ENCODE measurements at regions not wholly inside any gene's neighbourhood (a gene's known extent, or its start where the extent isn't known, plus 50 kb on each side); places are given as distances from the start of the nearest gene placed in this dataset.
"Not testable (repeated sequence)": the region's sequence is repeated elsewhere in the genome, so short reads cannot be mapped to it uniquely, and the experiment has no call there.

- Mint-ChIP-seq H3K36me3 (no peaks in the 10 kb centered on the region), H3K9me3 (peaks cover 3% of the 10 kb centered on the region), H3K4me1 (no peaks in the 10 kb centered on the region), H3K27ac (no peak overlapping the region), H3K27me3 (no peaks in the 10 kb centered on the region), H3K4me3 (no peak overlapping the region)
- no peak for DNase-seq
- CTCF ChIA-PET, result no interaction called here
Observed at GRCh38 chr19:31470952-31471351, 121.7 kb upstream of the TSHZ3 start.

- CTCF ChIA-PET, result no interaction called here
- Mint-ChIP-seq H3K4me1 (no peaks in the 10 kb centered on the region), H3K4me3 (no peak overlapping the region), H3K27me3 (no peaks in the 10 kb centered on the region), H3K27ac (no peak overlapping the region), H3K36me3 (no peaks in the 10 kb centered on the region), H3K9me3 (peaks cover 1% of the 10 kb centered on the region)
- no peak for DNase-seq
Observed at GRCh38 chr19:31478241-31478640, 129.0 kb upstream of the TSHZ3 start.

- H3K4me1 Mint-ChIP-seq, result no peaks in the 10 kb centered on the region
- CTCF ChIA-PET, result no interaction called here
- no peak for DNase-seq
- peaks cover 7% of the 10 kb centered on the region for H3K9me3 Mint-ChIP-seq
- no peak overlapping the region for H3K4me3 Mint-ChIP-seq
- no peaks in the 10 kb centered on the region for H3K36me3 Mint-ChIP-seq
- H3K27me3 Mint-ChIP-seq, result no peaks in the 10 kb centered on the region
- H3K27ac Mint-ChIP-seq, result no peak overlapping the region
Observed at GRCh38 chr19:31483226-31483857, 134.1 kb upstream of the TSHZ3 start.

DNA sequence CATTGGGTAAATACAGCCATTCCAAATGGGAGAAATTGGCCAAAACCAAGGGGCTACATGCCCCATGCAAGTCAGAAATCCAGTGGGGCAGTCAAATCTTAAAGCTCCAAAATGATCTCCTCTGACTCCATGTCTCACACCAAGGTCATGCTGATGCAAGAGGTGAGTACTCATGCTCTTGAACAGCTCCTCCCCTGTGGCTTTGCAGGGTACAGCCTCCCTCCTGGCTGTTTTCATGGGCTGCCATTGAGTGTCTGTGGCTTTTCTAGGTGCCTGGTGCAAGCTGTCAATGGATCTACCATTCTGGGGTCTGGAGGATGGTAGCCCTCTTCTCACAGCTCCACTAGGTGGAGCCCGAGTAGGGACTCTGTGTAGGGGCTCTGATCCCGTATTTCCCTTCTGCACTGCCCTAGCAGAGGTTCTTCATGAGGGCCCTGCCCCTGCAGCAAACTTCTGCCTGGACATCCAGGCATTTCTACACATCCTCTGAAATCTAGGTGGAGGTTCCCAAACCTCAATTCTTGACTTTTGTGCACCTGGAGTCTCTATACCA is 135.7 kb upstream of the TSHZ3 start:
- H3K27ac Mint-ChIP-seq, H3K27me3 Mint-ChIP-seq, H3K4me1 Mint-ChIP-seq, CTCF ChIA-PET, H3K9me3 Mint-ChIP-seq, H3K4me3 Mint-ChIP-seq, DNase-seq, H3K36me3 Mint-ChIP-seq: not testable (repeated sequence)

DNA sequence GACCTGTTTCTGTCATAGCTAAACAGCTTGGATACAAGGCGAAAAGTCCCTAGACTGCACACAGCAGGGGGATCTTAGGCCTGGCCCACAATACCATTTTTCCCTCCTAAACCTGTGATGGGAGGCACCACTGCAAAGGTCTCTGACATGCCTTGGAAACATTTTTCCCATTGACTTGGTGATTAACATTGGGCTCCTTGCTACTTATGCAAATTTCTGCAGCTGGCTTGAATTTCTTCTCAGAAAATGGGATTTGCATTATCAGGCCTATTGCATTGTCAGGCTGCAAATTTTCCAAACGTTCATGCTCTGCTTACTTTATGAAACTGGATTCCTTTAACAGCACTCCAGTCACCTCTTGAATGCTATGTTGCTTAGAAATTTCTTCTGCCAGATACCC is 136.2 kb upstream of the TSHZ3 start:
- no peak for DNase-seq
- Mint-ChIP-seq H3K9me3 (peaks cover 7% of the 10 kb centered on the region), H3K27ac (no peak overlapping the region), H3K36me3 (no peaks in the 10 kb centered on the region), H3K4me1 (no peaks in the 10 kb centered on the region), H3K27me3 (no peaks in the 10 kb centered on the region), H3K4me3 (no peak overlapping the region)
- CTCF ChIA-PET, result no interaction called here

GRCh38 chr19:31491242-31491641 is 142.0 kb upstream of the TSHZ3 start:
- Mint-ChIP-seq H3K36me3 (no peaks in the 10 kb centered on the region), H3K27ac (no peak overlapping the region), H3K9me3 (no peaks in the 10 kb centered on the region), H3K27me3 (no peaks in the 10 kb centered on the region), H3K4me1 (no peaks in the 10 kb centered on the region), H3K4me3 (no peak overlapping the region)
- no peak for DNase-seq
- CTCF ChIA-PET, result no interaction called here

DNA sequence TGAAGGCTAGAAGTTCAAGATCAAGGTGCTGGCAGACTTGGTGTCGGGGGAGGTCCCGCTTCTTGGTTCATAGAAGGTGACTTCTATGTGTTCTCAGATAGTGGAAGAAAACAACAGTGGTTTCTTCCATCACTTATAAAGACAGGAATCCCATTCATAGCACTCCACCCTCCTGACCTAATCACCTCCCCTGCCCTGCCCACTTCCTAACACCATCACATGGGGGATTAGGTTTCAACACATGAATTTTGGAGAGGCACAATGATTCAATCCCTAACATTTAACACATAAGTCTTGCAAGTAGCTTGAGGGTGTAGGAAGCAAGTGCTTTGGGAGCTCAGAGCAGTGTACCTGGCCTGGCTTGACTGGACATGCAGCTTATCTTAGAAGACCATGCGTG is 142.8 kb upstream of the TSHZ3 start:
- Mint-ChIP-seq H3K4me1 (no peaks in the 10 kb centered on the region), H3K9me3 (no peaks in the 10 kb centered on the region), H3K27me3 (no peaks in the 10 kb centered on the region), H3K4me3 (no peak overlapping the region), H3K36me3 (no peaks in the 10 kb centered on the region), H3K27ac (no peak overlapping the region)
- CTCF ChIA-PET, result interaction anchor here (0.6 kb wide), 1 partner anchor 17 kb away, joined by 3 read pairs; no protein-coding TSS in a partner anchor
- no peak for DNase-seq

DNA sequence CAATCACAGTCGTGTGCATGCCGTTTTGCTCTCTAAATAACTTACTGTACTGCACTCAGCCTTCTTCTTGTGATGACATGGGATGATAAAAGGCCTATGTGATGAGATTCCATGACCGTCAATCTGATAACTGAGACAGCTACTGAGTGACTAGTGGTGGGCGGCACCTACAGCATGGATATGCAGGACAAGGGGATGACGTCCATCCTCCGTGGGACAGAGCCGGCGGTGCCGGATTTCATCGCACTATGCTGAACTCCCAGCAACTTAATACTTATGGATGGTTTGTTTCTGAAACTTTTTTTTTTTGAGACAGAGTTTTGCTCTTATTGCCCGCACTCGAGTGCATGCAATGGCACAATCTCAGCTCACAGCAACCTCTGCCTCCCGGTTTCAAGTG is 146.8 kb upstream of the TSHZ3 start:
- Mint-ChIP-seq H3K27ac (no peak overlapping the region), H3K27me3 (no peaks in the 10 kb centered on the region), H3K36me3 (no peaks in the 10 kb centered on the region), H3K9me3 (no peaks in the 10 kb centered on the region), H3K4me3 (no peak overlapping the region), H3K4me1 (no peaks in the 10 kb centered on the region)
- CTCF ChIA-PET, result no interaction called here
- DNase-seq, result no peak

- H3K9me3 Mint-ChIP-seq, result no peaks in the 10 kb centered on the region
- no peaks in the 10 kb centered on the region for H3K36me3 Mint-ChIP-seq
- H3K27me3 Mint-ChIP-seq, result no peaks in the 10 kb centered on the region
- CTCF ChIA-PET, result no interaction called here
- no peak overlapping the region for H3K27ac Mint-ChIP-seq
- DNase-seq, result no peak
- no peaks in the 10 kb centered on the region for H3K4me1 Mint-ChIP-seq
- no peak overlapping the region for H3K4me3 Mint-ChIP-seq
Observed at GRCh38 chr19:31497709-31498108, 148.5 kb upstream of the TSHZ3 start.

GRCh38 chr19:31498781-31499180 is 149.5 kb upstream of the TSHZ3 start:
- Mint-ChIP-seq H3K4me1 (no peaks in the 10 kb centered on the region), H3K36me3 (no peaks in the 10 kb centered on the region), H3K9me3 (no peaks in the 10 kb centered on the region), H3K27ac (no peak overlapping the region), H3K4me3 (no peak overlapping the region), H3K27me3 (no peaks in the 10 kb centered on the region)
- CTCF ChIA-PET, result no interaction called here
- no peak for DNase-seq

DNA sequence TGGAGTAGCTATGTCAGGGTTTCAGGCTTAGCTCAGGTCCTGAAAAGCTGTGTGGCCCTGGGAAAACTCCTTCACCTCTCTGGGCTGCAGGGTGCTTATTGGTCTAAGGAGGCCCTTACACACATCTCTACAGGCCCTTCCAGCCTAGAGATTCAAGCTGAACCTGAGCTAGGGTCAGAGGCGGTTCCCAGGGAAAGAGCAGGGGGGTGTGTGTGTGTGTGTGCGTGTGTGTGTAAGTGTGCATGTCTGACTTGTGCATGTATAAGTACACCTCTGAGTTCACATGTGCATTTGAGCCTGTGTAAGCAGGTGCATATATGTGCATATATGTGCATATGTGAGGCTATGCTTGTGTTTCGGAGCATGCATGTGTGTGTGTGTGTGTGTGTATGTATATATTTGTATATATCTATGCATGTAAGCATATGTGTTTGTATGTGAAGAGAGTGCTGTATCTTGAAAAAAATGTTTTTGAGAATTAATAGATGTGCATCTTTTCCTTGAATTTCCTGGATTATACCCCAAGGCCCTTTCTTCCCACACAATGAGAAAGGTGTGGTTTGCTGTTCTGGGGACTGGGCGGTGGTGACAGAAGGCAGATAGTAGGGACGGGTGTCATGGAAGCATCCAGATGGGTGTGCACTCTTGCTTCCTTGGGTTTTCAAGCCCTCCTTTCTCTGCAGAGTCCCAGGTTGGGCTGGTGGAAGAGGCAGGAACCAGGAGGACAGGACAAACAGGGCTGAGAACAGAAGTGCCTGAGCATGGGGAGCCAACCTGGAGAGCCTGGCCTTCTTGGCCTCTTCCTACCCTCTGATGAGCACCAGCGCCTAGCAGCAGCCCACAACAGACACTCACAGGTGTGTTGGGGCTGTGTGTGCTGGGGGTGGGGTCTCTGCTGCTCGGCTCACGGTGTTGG is 150.3 kb upstream of the TSHZ3 start:
- CTCF ChIA-PET, result no interaction called here
- Mint-ChIP-seq H3K27ac (no peak overlapping the region), H3K4me3 (no peak overlapping the region), H3K9me3 (no peaks in the 10 kb centered on the region), H3K27me3 (no peaks in the 10 kb centered on the region), H3K4me1 (no peaks in the 10 kb centered on the region), H3K36me3 (no peaks in the 10 kb centered on the region)
- DNase-seq, result no peak

DNA sequence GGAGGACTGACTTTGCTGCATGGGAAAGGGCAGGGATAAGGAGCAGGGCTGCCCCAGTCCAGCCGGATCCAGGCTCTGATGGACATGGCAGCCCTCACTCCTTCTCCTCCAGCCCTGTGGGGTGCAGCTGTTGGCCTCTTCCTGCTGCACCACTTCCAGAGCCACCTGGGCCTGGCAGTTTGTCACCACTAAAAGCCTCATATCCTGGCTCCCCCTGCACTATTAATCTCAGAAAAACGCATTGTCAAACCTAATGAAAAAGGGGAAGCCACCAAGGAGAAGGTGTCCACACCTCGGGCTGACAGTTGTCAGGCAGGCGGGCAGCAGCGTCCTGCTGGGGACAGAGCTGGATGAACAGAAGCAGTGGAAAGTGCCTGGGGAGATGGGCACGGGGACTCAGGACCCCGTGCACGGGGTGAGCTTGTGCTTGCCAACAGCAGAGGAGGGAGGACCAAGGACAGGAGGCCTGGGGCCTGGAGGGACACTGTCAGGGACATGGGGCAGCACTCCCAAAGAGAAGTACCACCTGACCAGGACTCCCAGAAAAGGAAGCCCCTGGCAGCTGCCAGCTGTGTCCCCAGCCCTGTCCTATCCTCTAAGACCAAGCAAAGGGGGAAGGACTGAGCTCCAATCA is 151.1 kb upstream of the TSHZ3 start:
- no peaks in the 10 kb centered on the region for H3K27me3 Mint-ChIP-seq
- H3K4me3 Mint-ChIP-seq, result no peak overlapping the region
- no peaks in the 10 kb centered on the region for H3K9me3 Mint-ChIP-seq
- H3K4me1 Mint-ChIP-seq, result no peaks in the 10 kb centered on the region
- DNase-seq, result no peak
- CTCF ChIA-PET, result no interaction called here
- H3K36me3 Mint-ChIP-seq, result no peaks in the 10 kb centered on the region
- H3K27ac Mint-ChIP-seq, result no peak overlapping the region

- H3K4me1 Mint-ChIP-seq, result no peaks in the 10 kb centered on the region
- no peak overlapping the region for H3K27ac Mint-ChIP-seq
- H3K27me3 Mint-ChIP-seq, result no peaks in the 10 kb centered on the region
- H3K4me3 Mint-ChIP-seq, result no peak overlapping the region
- CTCF ChIA-PET, result no interaction called here
- no peaks in the 10 kb centered on the region for H3K9me3 Mint-ChIP-seq
- DNase-seq, result no peak
- no peaks in the 10 kb centered on the region for H3K36me3 Mint-ChIP-seq
Observed at GRCh38 chr19:31500946-31501345, 151.7 kb upstream of the TSHZ3 start.

DNA sequence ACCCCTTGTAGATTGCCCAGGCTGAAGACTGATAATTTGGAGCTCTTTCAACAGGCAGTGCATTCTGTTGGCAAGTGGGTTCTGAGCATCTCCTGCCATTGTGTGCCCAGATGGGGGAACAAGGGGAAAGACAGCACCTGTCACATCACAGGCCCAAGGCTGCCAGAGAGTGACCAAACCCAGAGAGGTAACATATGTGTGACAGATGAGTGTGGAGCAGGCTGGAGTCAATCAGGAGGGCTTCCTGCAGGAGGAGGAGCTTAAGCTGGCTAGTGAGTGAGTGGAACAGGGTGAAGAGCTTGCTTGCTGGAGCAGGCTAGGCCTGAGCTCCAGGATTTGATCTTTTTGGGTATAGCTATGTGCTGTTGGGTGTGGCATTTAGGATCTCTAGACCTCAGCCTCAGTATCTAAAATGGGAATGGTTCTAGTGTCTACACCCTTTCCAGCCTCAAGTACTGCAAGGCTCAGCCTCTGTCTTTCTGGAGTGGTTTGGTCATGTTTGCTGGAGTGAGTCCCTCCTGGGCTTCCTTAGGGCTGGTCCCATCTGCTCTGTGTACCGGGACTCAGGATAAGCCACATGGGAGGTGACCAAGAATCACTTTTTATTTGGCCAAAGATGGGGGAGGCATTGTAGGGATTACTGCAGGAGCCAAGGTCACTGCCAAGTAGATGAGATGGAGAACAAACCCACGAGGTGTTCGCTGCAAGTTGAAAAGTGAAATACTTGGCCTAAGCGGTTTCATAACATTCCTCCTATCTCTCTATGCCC is 152.4 kb upstream of the TSHZ3 start:
- Mint-ChIP-seq H3K27me3 (no peaks in the 10 kb centered on the region), H3K4me3 (no peak overlapping the region), H3K27ac (no peak overlapping the region), H3K9me3 (no peaks in the 10 kb centered on the region), H3K4me1 (no peaks in the 10 kb centered on the region), H3K36me3 (no peaks in the 10 kb centered on the region)
- DNase-seq, result no peak
- CTCF ChIA-PET, result no interaction called here
